T-helper 2 cell treated with Interferon-gamma antibody and Interleukin-4, amounts not matched to agents 100 ng/mL and 5 ng/mL, for 36 hours (primary cell): ENCODE measurements at regions not wholly inside any gene's neighbourhood (a gene's known extent, or its start where the extent isn't known, plus 50 kb on each side); places are given as distances from the start of the nearest gene placed in this dataset.

Experiments used
- intact Hi-C: fragments of 100-400 bp; cut with micrococcal nuclease; formaldehyde crosslinking; loops from one replicate; pipeline ENCODE4 v1.15.1; 2023

GRCh38 chr5:88941581-88941980, 58.6 kb upstream of the MEF2C start:
- intact Hi-C loops = no loop called here

GRCh38 chr5:88940713-88941112, 57.7 kb upstream of the MEF2C start:
- intact Hi-C loops = no loop called here

- intact Hi-C loops = no loop called here
Observed at GRCh38 chr5:88939300-88939699, 56.3 kb upstream of the MEF2C start.

- intact Hi-C loops = no loop called here
Observed at GRCh38 chr5:88938488-88938887, 55.5 kb upstream of the MEF2C start.

- intact Hi-C loops = no loop called here
Observed at GRCh38 chr5:88937406-88937805, 54.4 kb upstream of the MEF2C start.

GRCh38 chr5:88934439-88934838, 51.5 kb upstream of the MEF2C start:
- intact Hi-C loops = no loop called here
